Suprapubic skin (tissue), 4 donors: ENCODE measurements at regions not wholly inside any gene's neighbourhood (a gene's known extent, or its start where the extent isn't known, plus 50 kb on each side); places are given as distances from the start of the nearest gene placed in this dataset.
A peak's percentile ranks its signal among the peaks of the same experiment; 100 is the strongest.

Experiments
- DNase-seq, 2 donors: peaks; one replicate each; pipeline ENCODE4 v3.0.0-alpha.2; 2019; ENCODE audit warnings: low spot score in 2 of 2
- H3K27ac ChIP-seq: fragments of 200-600 bp; sonication (generic); one replicate; pipeline ENCODE4 v1.5.1; 2019
- H3K27me3 ChIP-seq: fragments of 200-600 bp; sonication (generic); one replicate; pipeline ENCODE4 v1.5.1; 2019
- H3K36me3 ChIP-seq: fragments of 200-600 bp; sonication (generic); one replicate; pipeline ENCODE4 v1.5.1; 2019
- H3K4me1 ChIP-seq: fragments of 200-600 bp; sonication (generic); one replicate; pipeline ENCODE4 v1.5.1; 2019
- H3K4me3 ChIP-seq: fragments of 200-600 bp; sonication (generic); one replicate; pipeline ENCODE4 v1.5.1; 2019; ENCODE audit warnings: mild to moderate bottlenecking
- H3K9me3 ChIP-seq: fragments of 200-600 bp; sonication (generic); one replicate; pipeline ENCODE4 v1.5.1; 2019
- EP300 ChIP-seq: sonication (generic); formaldehyde crosslinking; IDR thresholded peaks from one replicate; pipeline ENCODE4 v1.6.1; 2017; ENCODE audit warnings: antibody characterized with exemption
- POLR2A ChIP-seq, 2 donors: fragments of 450-650 bp; IDR thresholded peaks; one replicate each; pipeline ENCODE4 v1.6.1; 2017; ENCODE audit warnings: antibody characterized with exemption in 2 of 2, mild to moderate bottlenecking in 2 of 2, moderate library complexity in 2 of 2
- POLR2AphosphoS5 ChIP-seq, 3 donors: sonication (generic); formaldehyde crosslinking; IDR thresholded peaks; one replicate each; pipeline ENCODE4 v1.6.1; 2017; ENCODE audit warnings: antibody characterized with exemption in 3 of 3
- WGBS: methylation state at CpG from one replicate; pipeline ENCODE4 v1.1.5; 2018; 5-methylcytosine and 5-hydroxymethylcytosine counted together
- TF ChIP-seq, protein P1 (sequence below), 2 donors: fragments of 200-600 bp in 1 of 2; fragments of 450-650 bp in 1 of 2; sonication (generic) in 1 of 2; IDR thresholded peaks; one replicate each; pipeline ENCODE4 v1.5.1; 2016 to 2019; ENCODE audit warnings: antibody characterized with exemption in 2 of 2, mild to moderate bottlenecking in 1 of 2, moderate library complexity in 1 of 2

DNA sequence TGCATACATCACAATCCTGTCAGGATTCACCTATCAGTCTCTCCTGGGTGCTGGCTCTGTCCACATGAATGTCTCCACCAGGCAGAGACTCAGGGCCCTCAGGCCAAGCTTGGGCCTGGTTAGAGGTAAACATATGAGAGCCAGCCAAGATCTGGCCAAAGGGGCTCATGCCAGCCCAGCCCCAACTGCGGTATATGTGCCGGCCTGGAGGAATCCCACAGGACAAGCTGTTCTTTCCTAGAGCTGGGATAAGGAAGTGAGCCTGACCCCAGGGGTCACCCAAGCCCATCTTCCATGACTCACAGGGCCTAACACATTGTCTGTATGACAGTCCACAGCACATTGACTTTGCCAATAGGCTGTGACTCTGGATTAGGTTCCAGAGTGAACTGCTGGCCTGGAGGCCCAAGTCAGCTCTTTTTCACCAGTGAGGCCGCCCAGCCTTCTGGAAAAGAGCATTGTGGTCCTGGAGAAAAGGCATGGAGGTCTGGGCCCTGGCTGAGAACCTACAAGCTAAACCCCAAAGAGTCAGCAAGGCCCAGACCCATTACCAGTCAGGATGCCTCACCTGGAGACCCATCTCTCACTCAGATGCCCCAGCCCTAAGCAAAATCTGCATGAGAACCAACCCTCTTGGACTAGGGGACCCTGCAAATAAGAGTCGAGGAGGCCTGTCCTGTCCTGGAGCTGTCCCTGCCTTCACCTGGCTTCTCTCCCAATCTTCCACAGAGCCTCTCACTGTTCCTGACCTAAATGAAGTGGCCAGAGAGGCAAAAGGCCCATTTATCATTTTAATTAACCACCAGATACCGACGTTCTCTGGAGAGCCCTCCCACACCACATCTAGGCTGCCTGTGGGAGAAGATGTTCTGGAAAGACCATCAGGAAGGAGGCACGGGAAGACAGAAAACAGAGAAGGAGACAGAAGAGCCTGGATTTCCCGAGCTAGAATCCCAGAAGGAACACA, 120.9 kb upstream of the PKDCC start:
- Histone ChIP-seq H3K4me3 (no peak overlapping the region), H3K4me1 (peaks cover 60% of the 10 kb centered on the region), H3K27ac (peak overlapping the region; percentile 80), H3K36me3 (no peaks in the 10 kb centered on the region), H3K27me3 (no peaks in the 10 kb centered on the region), H3K9me3 (no peaks in the 10 kb centered on the region)
- peak in 1 of 2 donors; percentile 64 for DNase-seq
- TF ChIP-seq POLR2A (IDR thresholded peaks at IDR 0.05), result no peak
- TF ChIP-seq POLR2AphosphoS5 (IDR thresholded peaks at IDR 0.05), result peak in 1 of 3 donors; percentile 73
- TF ChIP-seq, protein P1, sequence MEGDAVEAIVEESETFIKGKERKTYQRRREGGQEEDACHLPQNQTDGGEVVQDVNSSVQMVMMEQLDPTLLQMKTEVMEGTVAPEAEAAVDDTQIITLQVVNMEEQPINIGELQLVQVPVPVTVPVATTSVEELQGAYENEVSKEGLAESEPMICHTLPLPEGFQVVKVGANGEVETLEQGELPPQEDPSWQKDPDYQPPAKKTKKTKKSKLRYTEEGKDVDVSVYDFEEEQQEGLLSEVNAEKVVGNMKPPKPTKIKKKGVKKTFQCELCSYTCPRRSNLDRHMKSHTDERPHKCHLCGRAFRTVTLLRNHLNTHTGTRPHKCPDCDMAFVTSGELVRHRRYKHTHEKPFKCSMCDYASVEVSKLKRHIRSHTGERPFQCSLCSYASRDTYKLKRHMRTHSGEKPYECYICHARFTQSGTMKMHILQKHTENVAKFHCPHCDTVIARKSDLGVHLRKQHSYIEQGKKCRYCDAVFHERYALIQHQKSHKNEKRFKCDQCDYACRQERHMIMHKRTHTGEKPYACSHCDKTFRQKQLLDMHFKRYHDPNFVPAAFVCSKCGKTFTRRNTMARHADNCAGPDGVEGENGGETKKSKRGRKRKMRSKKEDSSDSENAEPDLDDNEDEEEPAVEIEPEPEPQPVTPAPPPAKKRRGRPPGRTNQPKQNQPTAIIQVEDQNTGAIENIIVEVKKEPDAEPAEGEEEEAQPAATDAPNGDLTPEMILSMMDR (IDR thresholded peaks at IDR 0.05), result no peak
- TF ChIP-seq EP300, result no peak
- 61% methylated on average over 8 of the region's 8 CpGs for WGBS

DNA sequence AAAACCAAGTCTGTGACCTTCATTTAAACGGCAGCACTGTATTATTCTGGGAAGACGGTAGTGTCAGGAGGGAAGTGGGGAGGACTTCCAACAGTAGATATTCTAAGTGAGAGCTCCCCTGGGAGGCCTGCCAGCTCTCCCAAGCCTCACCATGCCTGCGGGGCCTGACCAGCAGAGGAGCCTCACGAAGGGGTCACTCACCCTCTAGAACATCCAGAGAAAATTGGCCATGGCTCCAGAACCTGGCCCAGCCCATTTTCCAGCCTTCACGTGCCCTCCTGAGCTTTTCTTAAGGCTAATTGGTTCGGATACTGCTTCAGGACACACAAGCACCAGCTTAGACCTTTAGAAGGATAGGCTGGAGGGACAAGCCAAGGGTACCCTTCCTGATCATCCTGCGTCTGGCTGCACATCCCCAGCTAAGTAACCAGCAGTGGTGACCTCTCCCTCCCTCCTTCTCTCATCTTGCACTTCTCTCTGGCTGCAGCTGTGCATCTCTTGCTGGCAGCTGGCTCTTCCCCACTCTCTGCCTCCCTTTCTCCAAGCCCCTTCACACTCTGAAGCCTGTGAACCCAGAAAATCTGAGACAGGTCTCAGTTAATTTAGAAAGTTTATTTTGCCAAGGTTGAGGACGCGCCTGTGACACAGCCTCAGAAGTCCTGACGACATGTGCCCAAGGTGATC, 120.1 kb upstream of the PKDCC start:
- no peak overlapping the region for H3K4me3 ChIP-seq
- no peaks in the 10 kb centered on the region for H3K27me3 ChIP-seq
- H3K9me3 ChIP-seq, result no peaks in the 10 kb centered on the region
- no peaks in the 10 kb centered on the region for H3K36me3 ChIP-seq
- TF ChIP-seq EP300 (no peak), POLR2AphosphoS5 (IDR thresholded peaks at IDR 0.05) (no peak), POLR2A (IDR thresholded peaks at IDR 0.05) (no peak)
- TF ChIP-seq, protein P1 (IDR thresholded peaks at IDR 0.05), result no peak
- H3K27ac ChIP-seq, result peak overlapping the region; percentile 80
- WGBS, result 75% methylated on average over 10 of the region's 10 CpGs
- H3K4me1 ChIP-seq, result peaks cover 51% of the 10 kb centered on the region
- DNase-seq, result peak in 1 of 2 donors; percentile 53

DNA sequence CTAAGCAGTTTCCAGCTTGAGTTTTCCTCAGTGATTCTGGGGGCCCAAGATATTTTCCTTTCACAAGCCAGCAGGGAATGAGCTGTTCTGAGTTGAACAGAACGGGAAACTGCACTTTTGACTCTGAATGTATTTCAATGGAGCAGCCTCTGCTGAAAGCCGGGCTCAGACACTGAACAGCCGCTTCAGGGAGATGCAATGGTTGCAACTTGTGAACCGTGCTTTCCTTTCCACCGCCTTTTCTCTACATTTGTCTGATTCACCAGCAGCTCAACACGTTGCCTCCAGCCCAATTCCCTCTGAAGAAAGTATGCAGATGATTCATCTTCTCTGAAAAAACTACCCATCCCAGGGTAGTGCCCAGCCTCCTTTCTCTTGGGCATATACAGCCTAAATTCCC, 119.3 kb upstream of the PKDCC start:
- Histone ChIP-seq H3K9me3 (no peaks in the 10 kb centered on the region), H3K27ac (no peak overlapping the region), H3K4me1 (peaks cover 52% of the 10 kb centered on the region), H3K4me3 (no peak overlapping the region), H3K36me3 (no peaks in the 10 kb centered on the region), H3K27me3 (no peaks in the 10 kb centered on the region)
- no peak for DNase-seq
- WGBS, result 36% methylated on average over 6 of the region's 6 CpGs
- TF ChIP-seq EP300 (no peak), POLR2A (IDR thresholded peaks at IDR 0.05) (no peak)

DNA sequence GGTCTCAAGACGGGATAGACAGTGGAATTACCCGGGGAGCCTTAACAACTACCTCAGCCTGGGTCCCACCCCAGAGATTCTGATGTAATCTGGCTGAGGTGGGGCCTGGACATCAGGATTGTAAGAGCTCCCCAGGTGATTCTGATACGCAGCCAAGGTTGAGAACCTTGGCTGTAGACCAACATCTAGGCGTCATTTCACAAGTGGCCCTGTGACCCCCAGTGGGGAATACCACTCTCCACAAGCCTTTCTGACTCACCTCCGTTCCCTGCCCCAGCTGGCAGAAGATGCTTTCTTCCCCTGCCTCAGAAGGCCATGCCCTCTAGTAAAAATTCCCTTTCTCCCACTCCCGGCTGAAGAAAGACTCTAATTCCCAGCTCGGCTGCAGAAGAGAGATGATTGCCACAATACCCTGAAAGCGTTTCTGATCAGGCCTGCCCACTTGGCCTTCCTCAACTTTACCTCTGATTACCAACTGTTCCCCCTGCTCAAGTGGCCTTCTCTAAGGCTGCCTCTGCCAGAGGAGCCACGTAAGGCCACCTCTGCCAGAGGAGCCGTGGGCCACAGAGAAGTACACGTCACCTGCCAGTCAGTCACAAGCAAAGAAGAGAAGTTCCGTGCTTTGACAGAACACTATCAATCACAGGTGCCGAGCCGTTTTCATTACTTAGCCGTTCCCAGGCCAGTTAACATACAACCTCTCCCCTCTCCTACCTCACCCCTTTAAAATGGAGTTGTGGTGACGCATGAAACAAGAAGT, 116.8 kb upstream of the PKDCC start:
- Histone ChIP-seq H3K27me3 (no peaks in the 10 kb centered on the region), H3K4me1 (peaks cover 38% of the 10 kb centered on the region), H3K36me3 (no peaks in the 10 kb centered on the region), H3K27ac (peak overlapping the region; percentile 30), H3K4me3 (no peak overlapping the region), H3K9me3 (no peaks in the 10 kb centered on the region)
- peak in 1 of 2 donors; percentile 46 for DNase-seq
- TF ChIP-seq, protein P1 (IDR thresholded peaks at IDR 0.05), result no peak
- no peak for TF ChIP-seq EP300
- no peak for TF ChIP-seq POLR2A (IDR thresholded peaks at IDR 0.05)
- TF ChIP-seq POLR2AphosphoS5 (IDR thresholded peaks at IDR 0.05), result no peak
- WGBS, result 82% methylated on average over 16 of the region's 16 CpGs

DNA sequence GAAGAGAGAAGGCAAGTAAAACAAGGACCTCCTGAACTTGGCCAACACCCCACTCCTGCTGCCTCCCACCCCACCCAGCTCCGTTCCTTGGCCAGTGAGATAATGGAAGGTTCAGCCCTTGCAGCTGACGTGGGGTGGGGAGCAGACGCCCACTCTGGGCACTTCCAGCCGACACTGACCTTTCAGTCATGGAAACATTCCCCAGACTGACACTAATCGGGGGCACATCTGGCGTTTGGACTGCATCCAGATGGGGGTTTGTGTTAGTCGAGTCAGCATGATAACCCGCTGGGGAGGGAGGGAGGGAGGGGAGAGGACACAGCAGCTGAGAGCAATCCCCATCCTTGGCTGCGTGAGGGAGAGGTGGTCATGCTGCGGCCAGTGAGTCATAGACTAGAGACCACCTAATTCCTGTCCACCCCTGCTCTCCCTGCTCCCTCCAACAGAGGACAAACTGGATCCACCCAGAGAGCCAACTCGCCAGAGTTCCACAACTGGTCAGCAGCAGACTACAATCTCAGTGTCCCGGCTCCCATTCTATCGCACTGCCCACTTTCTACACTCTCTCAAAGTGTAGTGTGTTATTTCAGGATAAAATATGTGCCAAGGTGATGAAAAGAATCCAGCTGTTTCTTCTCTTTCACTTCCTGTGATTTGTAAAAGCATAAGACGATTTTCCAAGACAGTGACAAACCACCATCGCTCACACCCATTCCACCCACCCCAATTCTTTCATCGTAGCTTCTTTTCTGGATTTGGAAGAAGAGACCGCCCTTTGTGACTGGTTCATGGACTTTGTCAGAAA, 115.4 kb upstream of the PKDCC start:
- Histone ChIP-seq H3K36me3 (no peaks in the 10 kb centered on the region), H3K27ac (peak overlapping the region; percentile 74), H3K4me3 (no peak overlapping the region), H3K4me1 (peaks cover 28% of the 10 kb centered on the region), H3K9me3 (no peaks in the 10 kb centered on the region), H3K27me3 (no peaks in the 10 kb centered on the region)
- TF ChIP-seq POLR2AphosphoS5 (IDR thresholded peaks at IDR 0.05), result peak in 2 of 3 donors; percentile 24 to 59
- TF ChIP-seq POLR2A (IDR thresholded peaks at IDR 0.05), result no peak
- TF ChIP-seq, protein P1 (IDR thresholded peaks at IDR 0.05), result no peak
- no peak for TF ChIP-seq EP300
- 57% methylated on average over 16 of the region's 17 CpGs for WGBS
- DNase-seq, result peak; percentile 91 to 94
